ENCODE measurements at regions not wholly inside any gene's neighbourhood (a gene's known extent, or its start where the extent isn't known, plus 50 kb on each side); places are given as distances from the start of the nearest gene placed in this dataset.
"Not testable (repeated sequence)": the region's sequence is repeated elsewhere in the genome, so short reads cannot be mapped to it uniquely, and the experiment has no call there.

GRCh38 chr11:42410251-42410955, 901.4 kb upstream of the API5 start:
- Histone ChIP-seq H3K4me3 (no peak overlapping the region), H3K27me3 (no peaks in the 10 kb centered on the region), H3K4me1 (no peaks in the 10 kb centered on the region), H3K9me3 (no peaks in the 10 kb centered on the region), H3K27ac (no peak overlapping the region), H3K36me3 (no peaks in the 10 kb centered on the region)
- no peak for TF ChIP-seq POLR2AphosphoS5 (IDR thresholded peaks at IDR 0.05)
- no peak for TF ChIP-seq EP300 (IDR thresholded peaks at IDR 0.05)
- TF ChIP-seq CTCF (IDR thresholded peaks at IDR 0.05) = no peak
- TF ChIP-seq POLR2A (IDR thresholded peaks at IDR 0.05) = no peak
- intact Hi-C loops (cut with DNase I; ENCODE audit: low total_unique reads) = no loop called here
- WGBS, 5 donors = 65 to 85% (median 69%) methylated on average over 6 of the region's 6 CpGs
- no peak for DNase-seq

- 50 to 79% (median 59%) methylated on average over 4 of the region's 4 CpGs for WGBS, 5 donors
- no peaks in the 10 kb centered on the region for H3K9me3 ChIP-seq
- TF ChIP-seq POLR2AphosphoS5 (IDR thresholded peaks at IDR 0.05) (no peak), EP300 (IDR thresholded peaks at IDR 0.05) (no peak), POLR2A (IDR thresholded peaks at IDR 0.05) (no peak), CTCF (IDR thresholded peaks at IDR 0.05) (no peak)
- no peak overlapping the region for H3K4me3 ChIP-seq
- H3K36me3 ChIP-seq = no peaks in the 10 kb centered on the region
- H3K4me1 ChIP-seq = no peaks in the 10 kb centered on the region
- H3K27me3 ChIP-seq = no peaks in the 10 kb centered on the region
- intact Hi-C loops (cut with DNase I; ENCODE audit: low total_unique reads) = no loop called here
- DNase-seq = no peak
- H3K27ac ChIP-seq = no peak overlapping the region
Observed at GRCh38 chr11:42412590-42412989, 899.2 kb upstream of the API5 start.

GRCh38 chr11:42417691-42418090, 894.1 kb upstream of the API5 start:
- no peak overlapping the region for H3K4me3 ChIP-seq
- no peaks in the 10 kb centered on the region for H3K36me3 ChIP-seq
- intact Hi-C loops (cut with DNase I; ENCODE audit: low total_unique reads) = no loop called here
- no peak overlapping the region for H3K27ac ChIP-seq
- no peaks in the 10 kb centered on the region for H3K9me3 ChIP-seq
- no peak for DNase-seq
- no peaks in the 10 kb centered on the region for H3K27me3 ChIP-seq
- H3K4me1 ChIP-seq = no peaks in the 10 kb centered on the region
- TF ChIP-seq POLR2AphosphoS5 (IDR thresholded peaks at IDR 0.05) (no peak), CTCF (IDR thresholded peaks at IDR 0.05) (no peak), POLR2A (IDR thresholded peaks at IDR 0.05) (no peak), EP300 (IDR thresholded peaks at IDR 0.05) (no peak)

- H3K4me1 ChIP-seq = no peaks in the 10 kb centered on the region
- H3K9me3 ChIP-seq = no peaks in the 10 kb centered on the region
- no peak for DNase-seq
- H3K27ac ChIP-seq = no peak overlapping the region
- TF ChIP-seq POLR2AphosphoS5 (IDR thresholded peaks at IDR 0.05) = no peak
- TF ChIP-seq CTCF (IDR thresholded peaks at IDR 0.05) = no peak
- no peak for TF ChIP-seq EP300 (IDR thresholded peaks at IDR 0.05)
- TF ChIP-seq POLR2A (IDR thresholded peaks at IDR 0.05) = no peak
- intact Hi-C loops (cut with DNase I; ENCODE audit: low total_unique reads) = no loop called here
- H3K4me3 ChIP-seq = no peak overlapping the region
- no peaks in the 10 kb centered on the region for H3K36me3 ChIP-seq
- H3K27me3 ChIP-seq = no peaks in the 10 kb centered on the region
- WGBS, 5 donors = 83 to 97% (median 93%) methylated on average over 1 of the region's 1 CpG
Observed at GRCh38 chr11:42422090-42422489, 889.7 kb upstream of the API5 start.

GRCh38 chr11:42434911-42435310, 876.9 kb upstream of the API5 start:
- H3K4me1 ChIP-seq; intact Hi-C loops (cut with DNase I; ENCODE audit: low total_unique reads): not testable (repeated sequence)
- 92 to 96% (median 93%) methylated on average over 22 to 25 of the region's 25 CpGs for WGBS, 5 donors

More at GRCh38 chr11:42434911-42435310, 876.9 kb upstream of the API5 start:
- DNase-seq, H3K27me3 ChIP-seq, H3K27ac ChIP-seq, H3K4me3 ChIP-seq, H3K9me3 ChIP-seq, H3K36me3 ChIP-seq: not testable (repeated sequence)

All from stomach (tissue), 8 donors.